ENCODE measurements at regions not wholly inside any gene's neighbourhood (a gene's known extent, or its start where the extent isn't known, plus 50 kb on each side); places are given as distances from the start of the nearest gene placed in this dataset.

- TF ChIP-seq POLR2A (IDR thresholded peaks at IDR 0.05; ENCODE audit: low read depth, low read length) (no peak), POLR2AphosphoS5 (IDR thresholded peaks at IDR 0.05; ENCODE audit: low read depth, low read length) (no peak)
Observed at GRCh38 chr13:76473552-76474134, 412.6 kb downstream of the KCTD12 start.
